Trophoblast cell (in vitro differentiated cells and primary cell): ENCODE measurements at regions not wholly inside any gene's neighbourhood (a gene's known extent, or its start where the extent isn't known, plus 50 kb on each side); places are given as distances from the start of the nearest gene placed in this dataset.
A peak's percentile ranks its signal among the peaks of the same experiment; 100 is the strongest.

Source experiments
- DNase-seq, 2 donors: peaks; one replicate each; pipeline ENCODE4 v3.0.0-alpha.2; 2016
- H2AFZ ChIP-seq: 2 replicates; pipeline ENCODE4 v1.6.1; 2013; ENCODE audit warnings: low read length, moderate library complexity, mild to moderate bottlenecking; ENCODE audit not compliant: insufficient read depth, poor library complexity
- H2AK5ac ChIP-seq: 2 replicates; pipeline ENCODE4 v1.6.1; 2013; ENCODE audit warnings: mild to moderate bottlenecking, low read length
- H2BK120ac ChIP-seq: 2 replicates; pipeline ENCODE4 v1.6.1; 2013; ENCODE audit warnings: low read length, mild to moderate bottlenecking, moderate library complexity; ENCODE audit not compliant: insufficient read depth, poor library complexity
- H2BK12ac ChIP-seq: 2 replicates; pipeline ENCODE4 v1.6.1; 2013; ENCODE audit warnings: mild to moderate bottlenecking, low read length, moderate library complexity
- H2BK5ac ChIP-seq: 2 replicates; pipeline ENCODE4 v1.6.1; 2013; ENCODE audit warnings: low read length, low read depth, moderate library complexity, mild to moderate bottlenecking; ENCODE audit not compliant: poor library complexity
- H3K14ac ChIP-seq: 2 replicates; pipeline ENCODE4 v1.6.1; 2013; ENCODE audit warnings: mild to moderate bottlenecking, low read length
- H3K18ac ChIP-seq: 2 replicates; pipeline ENCODE4 v1.6.1; 2013; ENCODE audit warnings: mild to moderate bottlenecking, low read length
- H3K23ac ChIP-seq: 2 replicates; pipeline ENCODE4 v1.6.1; 2013; ENCODE audit warnings: low read length
- H3K27ac ChIP-seq: 2 replicates; pipeline ENCODE4 v1.5.1; 2013; ENCODE audit warnings: low read depth, mild to moderate bottlenecking, inconsistent platforms, low read length, moderate library complexity
- H3K27me3 ChIP-seq: 2 replicates; pipeline ENCODE4 v1.6.1; 2013; ENCODE audit warnings: inconsistent platforms, mild to moderate bottlenecking, low read length, moderate library complexity; ENCODE audit not compliant: insufficient read depth
- H3K36me3 ChIP-seq, 2 experiments: 1 replicate in 1 of 2; 2 replicates in 1 of 2; pipeline ENCODE4 v1.6.1; 2013; ENCODE audit warnings: low read length in 2 of 2, mild to moderate bottlenecking in 2 of 2, moderate library complexity in 1 of 2; ENCODE audit not compliant: insufficient read depth in 2 of 2, control insufficient read depth in 1 of 2
- H3K4ac ChIP-seq: 2 replicates; pipeline ENCODE4 v1.6.1; 2013; ENCODE audit warnings: low read depth, mild to moderate bottlenecking, low read length, moderate library complexity
- H3K4me1 ChIP-seq, 2 experiments: 1 replicate in 1 of 2; 2 replicates in 1 of 2; pipeline ENCODE4 v1.6.1; 2013; ENCODE audit warnings: low read length in 2 of 2, mild to moderate bottlenecking in 2 of 2, moderate library complexity in 1 of 2; ENCODE audit not compliant: insufficient read depth in 2 of 2, control insufficient read depth in 1 of 2
- H3K4me2 ChIP-seq: 2 replicates; pipeline ENCODE4 v1.6.1; 2013; ENCODE audit warnings: inconsistent platforms, mild to moderate bottlenecking, low read length, moderate library complexity
- H3K4me3 ChIP-seq: 2 replicates; pipeline ENCODE4 v1.5.1; 2013; ENCODE audit warnings: mild to moderate bottlenecking, low read depth, low read length, inconsistent platforms
- H3K79me1 ChIP-seq: one replicate; pipeline ENCODE4 v1.6.1; 2013; ENCODE audit warnings: low read length
- H3K79me2 ChIP-seq: 2 replicates; pipeline ENCODE4 v1.6.1; 2013; ENCODE audit warnings: low read length, mild to moderate bottlenecking; ENCODE audit not compliant: control insufficient read depth, insufficient read depth, poor library complexity
- H3K9ac ChIP-seq: 2 replicates; pipeline ENCODE4 v1.6.1; 2013; ENCODE audit warnings: mild to moderate bottlenecking, low read length
- H3K9me3 ChIP-seq: 2 replicates; pipeline ENCODE4 v1.6.1; 2013; ENCODE audit warnings: low read depth, mild to moderate bottlenecking, control low read depth, inconsistent platforms, low read length; ENCODE audit not compliant: insufficient read depth
- H4K12ac ChIP-seq: 2 replicates; pipeline ENCODE4 v1.6.1; 2013; ENCODE audit warnings: low read depth, mild to moderate bottlenecking, low read length, moderate library complexity
- H4K8ac ChIP-seq: 2 replicates; pipeline ENCODE4 v1.6.1; 2013; ENCODE audit warnings: low read depth, mild to moderate bottlenecking, low read length, moderate library complexity
- H4K91ac ChIP-seq: one replicate; pipeline ENCODE4 v1.6.1; 2013; ENCODE audit warnings: low read depth, mild to moderate bottlenecking, low read length, moderate library complexity
- WGBS: extraction: QIAGEN DNeasy Blood & Tissue Kit; methylation state at CpG from one replicate; pipeline ENCODE4 v1.1.7; 2013; ENCODE audit warnings: missing lambda C conversion rate; ENCODE audit not compliant: insufficient read length, insufficient coverage; ENCODE audit errors: extremely low coverage; 5-methylcytosine and 5-hydroxymethylcytosine counted together

GRCh38 chr7:10082896-10083295 is 890.8 kb upstream of the PHF14 start:
- Histone ChIP-seq H3K9ac (no peak overlapping the region), H2AFZ (no peak overlapping the region), H3K4ac (no peak overlapping the region), H2BK5ac (no peak overlapping the region), H2AK5ac (no peak overlapping the region), H3K79me1 (no peaks in the 10 kb centered on the region), H2BK120ac (no peak overlapping the region), H3K23ac (no peak overlapping the region), H4K12ac (no peak overlapping the region), H3K4me1 (no peaks in the 10 kb centered on the region), H3K4me2 (no peak overlapping the region), H4K8ac (no peak overlapping the region), H3K27ac (no peak overlapping the region), H3K27me3 (no peaks in the 10 kb centered on the region), H3K18ac (no peak overlapping the region), H3K4me3 (no peak overlapping the region), H2BK12ac (no peak overlapping the region), H3K36me3 (no peaks in the 10 kb centered on the region), H3K79me2 (no peaks in the 10 kb centered on the region), H3K14ac (no peak overlapping the region), H4K91ac (no peak overlapping the region), H3K9me3 (peaks cover 2% of the 10 kb centered on the region)
- no peak for DNase-seq
- no CpG with 5 or more reads among the region's 4 CpGs for WGBS

GRCh38 chr7:10083766-10084165 is 889.9 kb upstream of the PHF14 start:
- Histone ChIP-seq H3K79me2 (no peaks in the 10 kb centered on the region), H2AK5ac (no peak overlapping the region), H3K4ac (no peak overlapping the region), H3K4me3 (no peak overlapping the region), H2BK12ac (no peak overlapping the region), H4K8ac (no peak overlapping the region), H3K27me3 (no peaks in the 10 kb centered on the region), H2BK120ac (no peak overlapping the region), H3K9me3 (peaks cover under 1% of the 10 kb centered on the region), H3K4me1 (no peaks in the 10 kb centered on the region), H3K79me1 (no peaks in the 10 kb centered on the region), H2BK5ac (no peak overlapping the region), H3K4me2 (no peak overlapping the region), H2AFZ (no peak overlapping the region), H3K14ac (no peak overlapping the region), H4K91ac (no peak overlapping the region), H3K9ac (no peak overlapping the region), H3K18ac (no peak overlapping the region), H3K36me3 (no peaks in the 10 kb centered on the region), H3K27ac (no peak overlapping the region), H3K23ac (no peak overlapping the region), H4K12ac (no peak overlapping the region)
- no CpG with 5 or more reads among the region's 4 CpGs for WGBS
- no peak for DNase-seq

- Histone ChIP-seq H3K27ac (no peak overlapping the region), H2BK5ac (no peak overlapping the region), H3K36me3 (no peaks in the 10 kb centered on the region), H3K23ac (no peak overlapping the region), H4K12ac (no peak overlapping the region), H3K4ac (no peak overlapping the region), H3K18ac (no peak overlapping the region), H3K9ac (no peak overlapping the region), H3K4me3 (no peak overlapping the region), H3K14ac (no peak overlapping the region), H2AFZ (no peak overlapping the region), H2BK12ac (no peak overlapping the region), H3K79me1 (no peaks in the 10 kb centered on the region), H3K9me3 (no peaks in the 10 kb centered on the region), H3K4me1 (no peaks in the 10 kb centered on the region), H3K27me3 (no peaks in the 10 kb centered on the region), H3K4me2 (no peak overlapping the region), H3K79me2 (no peaks in the 10 kb centered on the region), H4K91ac (no peak overlapping the region), H2AK5ac (no peak overlapping the region), H4K8ac (no peak overlapping the region), H2BK120ac (no peak overlapping the region)
- DNase-seq, result peak in 1 of 2 donors; percentile 47
- WGBS, result no CpG with 5 or more reads among the region's 9 CpGs
Measured at GRCh38 chr7:10085231-10085630, 888.4 kb upstream of the PHF14 start.

GRCh38 chr7:10100572-10100971 is 873.1 kb upstream of the PHF14 start:
- Histone ChIP-seq H3K79me2 (no peaks in the 10 kb centered on the region), H3K9me3 (no peaks in the 10 kb centered on the region)
- no CpG with 5 or more reads among the region's 2 CpGs for WGBS

More at GRCh38 chr7:10100572-10100971, 873.1 kb upstream of the PHF14 start:
- Histone ChIP-seq H4K91ac (no peak overlapping the region), H3K9ac (no peak overlapping the region), H3K18ac (no peak overlapping the region), H3K27me3 (no peaks in the 10 kb centered on the region), H2BK5ac (no peak overlapping the region), H2AK5ac (no peak overlapping the region), H4K8ac (no peak overlapping the region), H4K12ac (no peak overlapping the region), H3K4me1 (no peaks in the 10 kb centered on the region), H3K4me3 (no peak overlapping the region), H3K4me2 (no peak overlapping the region), H3K36me3 (no peaks in the 10 kb centered on the region), H3K4ac (no peak overlapping the region), H3K27ac (no peak overlapping the region), H2BK12ac (no peak overlapping the region), H3K14ac (no peak overlapping the region), H3K79me1 (no peaks in the 10 kb centered on the region), H3K23ac (no peak overlapping the region), H2AFZ (no peak overlapping the region), H2BK120ac (no peak overlapping the region)
- DNase-seq, result no peak
